ENCODE measurements at regions not wholly inside any gene's neighbourhood (a gene's known extent, or its start where the extent isn't known, plus 50 kb on each side); places are given as distances from the start of the nearest gene placed in this dataset.
A peak's percentile ranks its signal among the peaks of the same experiment; 100 is the strongest.

DNA sequence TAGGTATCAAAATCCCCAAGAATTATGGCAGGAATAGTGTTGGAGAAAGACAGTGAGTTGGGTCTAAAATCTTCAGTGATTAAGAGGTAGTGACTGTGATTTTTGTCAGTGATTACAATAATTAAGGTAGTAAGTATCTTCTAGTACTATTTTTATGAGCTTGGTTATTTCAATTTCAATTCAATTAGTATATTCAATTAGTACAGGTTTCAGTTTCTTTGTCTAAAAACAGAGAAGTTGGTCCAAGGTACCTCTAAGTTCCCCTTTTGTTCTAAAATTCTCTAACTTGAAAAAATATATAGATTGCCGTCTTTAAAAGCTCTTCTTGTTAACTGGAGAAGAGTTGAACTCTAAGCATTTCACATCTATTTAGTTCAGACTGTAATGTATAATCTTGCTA, 82.9 kb downstream of the OTUD1 start:
- Mint-ChIP-seq H3K9me3 (no peaks in the 10 kb centered on the region), H3K27me3 (ENCODE audit: insufficient read depth) (no peaks in the 10 kb centered on the region), H3K36me3 (ENCODE audit: low read depth) (no peaks in the 10 kb centered on the region), H3K4me3 (no peak overlapping the region), H3K27ac (no peak overlapping the region), H3K4me1 (no peaks in the 10 kb centered on the region)
- no peaks in the 10 kb centered on the region for H3K4me1 ChIP-seq (ENCODE audit: control insufficient read depth, insufficient read depth, low read length)
- no peak overlapping the region for H3K4me3 ChIP-seq (ENCODE audit: low read length)
- peaks cover 7% of the 10 kb centered on the region for H3K27me3 ChIP-seq (ENCODE audit: control insufficient read depth, insufficient read depth, low read length, poor library complexity, severe bottlenecking)
- H3K36me3 ChIP-seq (ENCODE audit: control insufficient read depth, insufficient read depth, low read length), result no peaks in the 10 kb centered on the region
- DNase-seq, result no peak
- no peaks in the 10 kb centered on the region for H3K9me3 ChIP-seq (ENCODE audit: control insufficient read depth, low read length)
- 83% methylated on average over 1 of the region's 1 CpG; no CpG with 5 or more reads in 1 of the 2 experiments for WGBS, 2 experiments (ENCODE audit: insufficient coverage in 1 of 2, insufficient read length in 1 of 2)
- TF ChIP-seq, protein P1, sequence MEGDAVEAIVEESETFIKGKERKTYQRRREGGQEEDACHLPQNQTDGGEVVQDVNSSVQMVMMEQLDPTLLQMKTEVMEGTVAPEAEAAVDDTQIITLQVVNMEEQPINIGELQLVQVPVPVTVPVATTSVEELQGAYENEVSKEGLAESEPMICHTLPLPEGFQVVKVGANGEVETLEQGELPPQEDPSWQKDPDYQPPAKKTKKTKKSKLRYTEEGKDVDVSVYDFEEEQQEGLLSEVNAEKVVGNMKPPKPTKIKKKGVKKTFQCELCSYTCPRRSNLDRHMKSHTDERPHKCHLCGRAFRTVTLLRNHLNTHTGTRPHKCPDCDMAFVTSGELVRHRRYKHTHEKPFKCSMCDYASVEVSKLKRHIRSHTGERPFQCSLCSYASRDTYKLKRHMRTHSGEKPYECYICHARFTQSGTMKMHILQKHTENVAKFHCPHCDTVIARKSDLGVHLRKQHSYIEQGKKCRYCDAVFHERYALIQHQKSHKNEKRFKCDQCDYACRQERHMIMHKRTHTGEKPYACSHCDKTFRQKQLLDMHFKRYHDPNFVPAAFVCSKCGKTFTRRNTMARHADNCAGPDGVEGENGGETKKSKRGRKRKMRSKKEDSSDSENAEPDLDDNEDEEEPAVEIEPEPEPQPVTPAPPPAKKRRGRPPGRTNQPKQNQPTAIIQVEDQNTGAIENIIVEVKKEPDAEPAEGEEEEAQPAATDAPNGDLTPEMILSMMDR (conservative IDR thresholded peaks at IDR 0.05), result no peak
- no peak overlapping the region for H3K9ac ChIP-seq (ENCODE audit: extremely low read depth, low read length, poor library complexity, severe bottlenecking)
- H3K27ac ChIP-seq (ENCODE audit: low read depth, low read length), result no peak overlapping the region

DNA sequence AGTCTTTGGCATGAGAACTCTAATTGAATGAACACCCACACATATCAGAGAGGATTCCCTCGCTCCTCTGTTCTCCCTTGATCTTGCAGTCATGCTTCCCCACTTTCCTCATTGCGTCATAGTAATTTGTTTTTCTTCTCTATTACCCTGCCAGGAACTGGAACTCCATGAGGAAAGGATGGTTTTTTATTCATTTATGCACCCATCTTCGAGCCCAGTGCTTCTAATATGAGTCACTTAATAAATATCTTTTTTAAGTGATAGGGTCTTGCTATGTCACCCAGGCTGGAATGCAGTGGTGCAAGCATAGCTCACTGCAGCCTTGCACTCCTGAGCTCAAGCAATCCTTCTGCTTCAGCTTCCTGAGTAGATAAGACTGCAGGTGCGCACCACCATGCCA, 83.5 kb downstream of the OTUD1 start:
- H3K9ac ChIP-seq (ENCODE audit: extremely low read depth, low read length, poor library complexity, severe bottlenecking), result no peak overlapping the region
- Mint-ChIP-seq H3K4me1 (no peaks in the 10 kb centered on the region), H3K36me3 (ENCODE audit: low read depth) (no peaks in the 10 kb centered on the region), H3K4me3 (no peak overlapping the region), H3K27ac (no peak overlapping the region), H3K27me3 (ENCODE audit: insufficient read depth) (no peaks in the 10 kb centered on the region), H3K9me3 (no peaks in the 10 kb centered on the region)
- 80 to 88% methylated on average over 2 to 3 of the region's 4 CpGs for WGBS, 2 experiments (ENCODE audit: insufficient coverage in 1 of 2, insufficient read length in 1 of 2)
- no peak for DNase-seq
- no peaks in the 10 kb centered on the region for H3K36me3 ChIP-seq (ENCODE audit: control insufficient read depth, insufficient read depth, low read length)
- H3K4me3 ChIP-seq (ENCODE audit: low read length), result no peak overlapping the region
- H3K4me1 ChIP-seq (ENCODE audit: control insufficient read depth, insufficient read depth, low read length), result no peaks in the 10 kb centered on the region
- peaks cover 7% of the 10 kb centered on the region for H3K27me3 ChIP-seq (ENCODE audit: control insufficient read depth, insufficient read depth, low read length, poor library complexity, severe bottlenecking)
- TF ChIP-seq, protein P1 (conservative IDR thresholded peaks at IDR 0.05), result no peak
- H3K9me3 ChIP-seq (ENCODE audit: control insufficient read depth, low read length), result no peaks in the 10 kb centered on the region
- no peak overlapping the region for H3K27ac ChIP-seq (ENCODE audit: low read depth, low read length)

DNA sequence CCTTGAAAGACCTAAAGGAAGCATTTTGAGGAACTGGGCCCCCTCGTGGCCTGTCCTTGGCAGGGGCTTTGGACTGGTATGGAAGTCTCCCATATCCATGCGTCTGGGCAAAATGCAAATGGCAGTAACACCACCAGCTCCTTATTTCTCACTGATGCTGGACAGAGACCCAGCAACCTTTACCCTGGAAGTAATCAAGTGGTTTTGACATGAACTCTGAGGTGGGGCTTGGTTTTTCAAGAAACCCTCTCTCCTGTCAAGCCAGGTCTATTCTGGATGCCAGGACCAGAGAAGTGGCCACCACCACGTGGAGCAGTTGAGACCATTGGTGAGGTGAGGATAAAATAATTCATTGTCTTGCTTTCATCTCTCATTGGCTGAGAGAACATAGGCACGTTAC, 84.4 kb downstream of the OTUD1 start:
- Histone ChIP-seq H3K9me3 (ENCODE audit: control insufficient read depth, low read length) (no peaks in the 10 kb centered on the region), H3K9ac (ENCODE audit: extremely low read depth, low read length, poor library complexity, severe bottlenecking) (no peak overlapping the region), H3K27me3 (ENCODE audit: control insufficient read depth, insufficient read depth, low read length, poor library complexity, severe bottlenecking) (peaks cover 7% of the 10 kb centered on the region), H3K36me3 (ENCODE audit: control insufficient read depth, insufficient read depth, low read length) (no peaks in the 10 kb centered on the region), H3K4me1 (ENCODE audit: control insufficient read depth, insufficient read depth, low read length) (no peaks in the 10 kb centered on the region), H3K4me3 (ENCODE audit: low read length) (no peak overlapping the region), H3K27ac (ENCODE audit: low read depth, low read length) (no peak overlapping the region)
- H3K4me1 Mint-ChIP-seq, result no peaks in the 10 kb centered on the region
- H3K9me3 Mint-ChIP-seq, result no peaks in the 10 kb centered on the region
- WGBS, 2 experiments (ENCODE audit: insufficient coverage in 1 of 2, insufficient read length in 1 of 2), result 57 to 68% methylated on average over 3 to 4 of the region's 4 CpGs
- no peak overlapping the region for H3K4me3 Mint-ChIP-seq
- no peaks in the 10 kb centered on the region for H3K36me3 Mint-ChIP-seq (ENCODE audit: low read depth)
- no peak overlapping the region for H3K27ac Mint-ChIP-seq
- no peaks in the 10 kb centered on the region for H3K27me3 Mint-ChIP-seq (ENCODE audit: insufficient read depth)
- peak; percentile 52 for DNase-seq
- TF ChIP-seq, protein P1 (conservative IDR thresholded peaks at IDR 0.05), result peak; percentile 43

All from endodermal cell (in vitro differentiated cells).